Urinary bladder (tissue), 3 donors: ENCODE measurements at regions not wholly inside any gene's neighbourhood (a gene's known extent, or its start where the extent isn't known, plus 50 kb on each side); places are given as distances from the start of the nearest gene placed in this dataset.
"Not testable (repeated sequence)": the region's sequence is repeated elsewhere in the genome, so short reads cannot be mapped to it uniquely, and the experiment has no call there.

Experiments
- DNase-seq: peaks from one replicate; pipeline ENCODE4 v3.0.0-alpha.2; 2015; ENCODE audit errors: extremely low spot score
- H3K27ac ChIP-seq: one replicate; pipeline ENCODE4 v1.5.1; 2013; ENCODE audit warnings: low read depth, mild to moderate bottlenecking, moderate library complexity
- H3K36me3 ChIP-seq: one replicate; pipeline ENCODE4 v1.6.1; 2013; ENCODE audit warnings: mild to moderate bottlenecking, moderate library complexity; ENCODE audit not compliant: insufficient read depth
- H3K4me1 ChIP-seq: one replicate; pipeline ENCODE4 v1.6.1; 2013; ENCODE audit warnings: mild to moderate bottlenecking, moderate library complexity; ENCODE audit not compliant: insufficient read depth
- H3K4me3 ChIP-seq: one replicate; pipeline ENCODE4 v1.5.1; 2013; ENCODE audit warnings: low read depth, low read length
- WGBS: extraction: QIAGEN DNeasy Blood & Tissue Kit; methylation state at CpG from one replicate; pipeline ENCODE4 v1.1.7; 2013; 5-methylcytosine and 5-hydroxymethylcytosine counted together
- donor health status: healthy with polysubstance abuse.
- donor health status: healthy.

DNA sequence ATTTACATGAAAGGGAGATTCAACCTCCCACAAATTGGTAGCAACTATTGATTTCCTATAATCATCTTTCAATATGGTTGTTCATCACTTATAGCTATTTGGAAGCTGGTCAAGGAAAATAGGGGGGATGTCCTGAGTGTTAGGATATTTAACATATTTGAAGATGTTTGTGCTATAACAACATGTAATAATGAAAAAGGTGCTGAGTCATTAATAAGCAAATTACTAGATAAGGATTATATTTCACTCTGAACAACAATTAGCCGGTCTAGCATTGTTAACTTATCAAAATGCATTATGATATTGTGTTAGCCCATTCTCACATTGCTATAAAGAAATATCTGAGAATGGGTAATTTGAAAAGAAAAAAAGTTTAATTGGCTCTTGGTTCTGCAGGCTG is 225.8 kb upstream of the ARPP21 start:
- Histone ChIP-seq H3K4me1 (no peaks in the 10 kb centered on the region), H3K36me3 (no peaks in the 10 kb centered on the region), H3K4me3 (no peak overlapping the region), H3K27ac (no peak overlapping the region)
- 93% methylated on average over 1 of the region's 1 CpG for WGBS
- DNase-seq: no peak

DNA sequence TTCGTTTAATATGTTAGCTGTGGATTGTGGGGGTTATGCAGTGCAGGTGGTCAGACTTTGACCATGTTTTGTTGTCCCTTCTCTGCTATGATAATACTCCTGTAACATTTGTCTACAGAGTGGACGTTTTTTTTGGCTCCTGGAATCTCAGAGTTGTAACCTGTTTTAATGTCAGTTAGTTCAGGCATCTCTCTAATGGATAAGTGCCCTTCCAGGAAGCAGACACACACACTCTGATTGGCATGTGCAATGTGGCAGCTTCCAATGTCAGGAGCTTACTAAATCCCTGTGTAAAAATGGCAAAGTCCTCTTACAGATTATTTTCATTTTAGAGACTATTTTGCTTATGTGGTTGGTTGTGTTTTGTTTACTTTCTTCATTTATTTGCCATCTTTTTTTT is 222.2 kb upstream of the ARPP21 start:
- Histone ChIP-seq H3K4me3 (no peak overlapping the region), H3K4me1 (no peaks in the 10 kb centered on the region), H3K27ac (no peak overlapping the region), H3K36me3 (no peaks in the 10 kb centered on the region)
- DNase-seq: no peak
- 62% methylated on average over 2 of the region's 2 CpGs for WGBS

GRCh38 chr3:35422101-35422500 is 217.2 kb upstream of the ARPP21 start:
- DNase-seq: no peak
- Histone ChIP-seq H3K4me3 (no peak overlapping the region), H3K4me1 (no peaks in the 10 kb centered on the region), H3K27ac (no peak overlapping the region), H3K36me3 (no peaks in the 10 kb centered on the region)
- 86% methylated on average over 1 of the region's 1 CpG for WGBS

GRCh38 chr3:35422836-35423601 is 216.3 kb upstream of the ARPP21 start:
- Histone ChIP-seq H3K36me3 (no peaks in the 10 kb centered on the region), H3K4me1 (no peaks in the 10 kb centered on the region), H3K27ac (no peak overlapping the region), H3K4me3 (no peak overlapping the region)
- no peak for DNase-seq
- WGBS: 40% methylated on average over 6 of the region's 6 CpGs

GRCh38 chr3:35426366-35426958 is 212.9 kb upstream of the ARPP21 start:
- Histone ChIP-seq H3K36me3 (no peaks in the 10 kb centered on the region), H3K4me3 (no peak overlapping the region), H3K27ac (no peak overlapping the region), H3K4me1 (no peaks in the 10 kb centered on the region)
- WGBS: 74% methylated on average over 3 of the region's 3 CpGs
- no peak for DNase-seq

DNA sequence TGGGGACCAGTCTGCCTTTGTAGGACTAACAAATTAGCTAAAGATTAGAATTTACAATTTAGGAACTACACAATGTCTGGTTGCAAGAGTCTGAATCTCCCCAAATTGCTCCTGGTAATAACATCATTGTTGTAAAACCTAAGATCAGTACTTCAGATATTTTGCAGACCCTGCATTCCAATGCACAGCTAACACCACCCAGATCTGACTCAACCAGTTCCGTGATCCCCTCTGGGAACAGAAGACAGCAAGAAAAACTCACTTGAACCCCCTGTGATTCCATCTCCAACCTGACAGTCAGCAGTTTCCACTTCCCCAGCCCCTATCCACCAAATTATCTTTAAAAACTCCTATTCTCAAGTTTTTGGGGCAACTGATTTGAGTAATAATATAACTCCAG is 201.9 kb upstream of the ARPP21 start:
- no peaks in the 10 kb centered on the region for H3K36me3 ChIP-seq
- H3K4me3 ChIP-seq: no peak overlapping the region
- DNase-seq: no peak
- H3K27ac ChIP-seq: no peak overlapping the region
- no peaks in the 10 kb centered on the region for H3K4me1 ChIP-seq
- WGBS: 69% methylated on average over 1 of the region's 1 CpG

GRCh38 chr3:35438101-35438500 is 201.2 kb upstream of the ARPP21 start:
- no peak for DNase-seq
- no peaks in the 10 kb centered on the region for H3K4me1 ChIP-seq
- WGBS: 37% methylated on average over 1 of the region's 1 CpG
- H3K4me3 ChIP-seq: no peak overlapping the region
- no peaks in the 10 kb centered on the region for H3K36me3 ChIP-seq
- H3K27ac ChIP-seq: no peak overlapping the region

DNA sequence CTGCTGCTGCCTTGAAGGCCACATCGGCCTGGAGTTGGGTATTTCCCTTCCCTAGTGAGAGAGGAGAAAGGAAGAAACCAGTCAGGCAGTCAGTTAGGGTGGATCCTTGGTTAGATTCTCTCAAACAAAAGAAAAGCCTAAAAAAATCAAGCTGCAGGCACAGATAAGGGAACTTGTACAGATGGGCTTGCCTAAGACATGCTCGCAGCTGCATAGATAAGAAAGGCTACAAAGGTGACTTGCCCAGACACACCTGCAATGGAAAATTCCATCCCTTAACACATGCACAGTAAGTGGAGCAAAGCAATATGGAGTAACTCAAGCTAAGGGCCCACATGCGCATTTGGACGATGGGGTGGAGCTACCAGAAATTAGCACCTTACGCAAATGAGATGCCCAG is 199.7 kb upstream of the ARPP21 start:
- 91% methylated on average over 5 of the region's 5 CpGs for WGBS
- H3K27ac ChIP-seq: no peak overlapping the region
- no peak overlapping the region for H3K4me3 ChIP-seq
- no peaks in the 10 kb centered on the region for H3K36me3 ChIP-seq
- H3K4me1 ChIP-seq: no peaks in the 10 kb centered on the region
- DNase-seq: no peak

GRCh38 chr3:35440826-35441225 is 198.5 kb upstream of the ARPP21 start:
- Histone ChIP-seq H3K27ac (no peak overlapping the region), H3K4me1 (no peaks in the 10 kb centered on the region), H3K36me3 (no peaks in the 10 kb centered on the region), H3K4me3 (no peak overlapping the region)
- DNase-seq: no peak

DNA sequence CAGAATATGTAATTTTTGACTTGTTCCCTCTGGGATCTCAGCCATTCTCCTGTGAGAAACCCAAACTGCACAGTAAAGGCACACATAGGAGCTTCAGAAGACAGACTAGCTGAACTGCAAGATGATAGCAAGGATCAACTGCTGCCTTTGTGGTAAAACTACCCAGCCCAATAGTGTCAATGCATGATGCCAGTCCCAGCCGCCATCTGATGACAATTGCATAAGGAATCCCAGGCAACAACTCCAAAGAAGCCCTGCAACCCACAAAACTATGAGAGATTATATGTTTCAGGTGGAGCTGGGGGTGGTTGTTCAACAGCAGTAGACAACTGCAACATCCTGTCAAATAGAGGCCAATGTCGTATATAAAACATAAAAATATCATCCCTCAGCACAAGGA is 192.4 kb upstream of the ARPP21 start:
- no peak for DNase-seq
- no peak overlapping the region for H3K4me3 ChIP-seq

GRCh38 chr3:35448121-35448520 is 191.2 kb upstream of the ARPP21 start:
- no peak overlapping the region for H3K4me3 ChIP-seq
- H3K27ac ChIP-seq: no peak overlapping the region
- no peak for DNase-seq
- no peaks in the 10 kb centered on the region for H3K36me3 ChIP-seq
- H3K4me1 ChIP-seq: no peaks in the 10 kb centered on the region
- 17% methylated on average over 1 of the region's 1 CpG for WGBS

More for the DNA sequence above, 192.4 kb upstream of the ARPP21 start:
- Histone ChIP-seq H3K4me1 (no peaks in the 10 kb centered on the region), H3K27ac (no peak overlapping the region), H3K36me3 (no peaks in the 10 kb centered on the region)
- WGBS: 77% methylated on average over 2 of the region's 2 CpGs

DNA sequence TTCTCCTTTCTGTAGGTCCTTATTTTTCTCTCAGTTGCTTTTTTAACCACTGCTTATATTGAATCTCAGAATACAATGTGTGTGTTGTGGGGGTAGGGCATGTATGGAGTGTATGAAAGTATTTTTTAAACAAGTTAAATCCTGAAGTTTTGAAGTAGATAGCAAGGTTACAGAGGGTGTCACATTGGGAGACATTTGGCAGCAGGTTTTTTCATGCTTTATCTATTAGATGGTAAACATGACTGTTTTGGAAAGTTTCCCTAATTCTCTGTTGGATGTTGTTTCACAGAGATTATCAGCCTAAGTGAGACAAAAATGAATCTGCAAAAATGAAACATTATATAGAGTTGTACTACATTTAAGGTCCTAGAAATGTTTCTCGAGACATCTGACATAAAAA is 190.6 kb upstream of the ARPP21 start:
- Histone ChIP-seq H3K4me3 (no peak overlapping the region), H3K4me1 (no peaks in the 10 kb centered on the region), H3K27ac (no peak overlapping the region), H3K36me3 (no peaks in the 10 kb centered on the region)
- no peak for DNase-seq
- WGBS: 43% methylated on average over 1 of the region's 1 CpG

DNA sequence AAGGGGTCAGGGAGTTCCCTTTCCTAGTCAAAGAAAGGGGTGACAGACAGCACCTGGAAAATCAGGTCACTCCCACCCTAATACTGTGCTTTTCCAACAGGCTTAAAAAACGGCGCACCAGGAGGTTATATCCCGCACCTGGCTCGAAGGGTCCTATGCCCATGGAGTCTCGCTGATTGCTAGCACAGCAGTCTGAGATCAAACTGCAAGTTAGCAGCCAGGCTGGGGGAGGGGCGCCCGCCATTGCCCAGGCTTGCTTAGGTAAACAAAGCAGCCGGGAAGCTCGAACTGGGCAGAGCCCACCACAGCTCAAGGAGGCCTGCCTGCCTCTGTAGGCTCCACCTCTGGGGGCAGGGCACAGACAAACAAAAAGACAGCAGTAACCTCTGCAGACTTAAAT is 184.5 kb upstream of the ARPP21 start:
- not testable (repeated sequence) for H3K4me1 ChIP-seq, H3K27ac ChIP-seq, H3K36me3 ChIP-seq, DNase-seq, H3K4me3 ChIP-seq
- WGBS: 95% methylated on average over 9 of the region's 9 CpGs

DNA sequence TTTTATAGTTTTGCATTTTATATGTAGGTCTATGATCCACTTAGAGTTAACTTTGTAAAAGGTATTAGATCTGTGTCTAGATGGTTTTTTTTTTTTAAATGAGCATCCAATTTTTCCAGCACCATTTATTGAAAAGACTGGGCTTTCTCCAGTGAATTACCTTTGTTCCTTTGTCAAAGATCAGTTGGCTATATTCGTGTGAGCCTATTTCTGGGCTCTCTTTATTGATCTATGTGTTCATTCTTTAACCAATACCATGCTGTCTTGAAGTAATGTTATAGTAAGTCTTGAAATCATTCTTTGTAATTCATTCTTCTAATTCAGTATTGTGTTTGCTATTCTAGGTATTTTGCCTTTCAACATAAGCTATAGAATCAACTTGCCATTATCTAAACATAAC is 165.4 kb upstream of the ARPP21 start:
- Histone ChIP-seq H3K36me3 (no peaks in the 10 kb centered on the region), H3K4me3 (no peak overlapping the region), H3K4me1 (no peaks in the 10 kb centered on the region), H3K27ac (no peak overlapping the region)
- DNase-seq: no peak
- WGBS: 38% methylated on average over 1 of the region's 1 CpG
